GM12892 (cell line): ENCODE measurements at regions not wholly inside any gene's neighbourhood (a gene's known extent, or its start where the extent isn't known, plus 50 kb on each side); places are given as distances from the start of the nearest gene placed in this dataset.

ENCODE experiments used
- POLR2A ChIP-seq: IDR thresholded peaks from 2 replicates; pipeline ENCODE4 v1.6.1; 2011; ENCODE audit warnings: low read depth, low read length, control low read depth
- POLR2AphosphoS5 ChIP-seq: IDR thresholded peaks from 2 replicates; pipeline ENCODE4 v1.6.1; 2011; ENCODE audit warnings: low read depth, low read length, control low read depth
- TAF1 ChIP-seq: IDR thresholded peaks from 2 replicates; pipeline ENCODE4 v1.6.1; 2011; ENCODE audit warnings: low read depth, mild to moderate bottlenecking, control low read depth, low read length, borderline replicate concordance

- TF ChIP-seq POLR2AphosphoS5 (no peak), POLR2A (no peak), TAF1 (no peak)
Observed at GRCh38 chr5:17360879-17361278, 137.2 kb upstream of the TAF11L2 start.
